ENCODE measurements at regions not wholly inside any gene's neighbourhood (a gene's known extent, or its start where the extent isn't known, plus 50 kb on each side); places are given as distances from the start of the nearest gene placed in this dataset.

- no peaks in the 10 kb centered on the region for H3K27me3 ChIP-seq (ENCODE audit: control insufficient read depth, insufficient read depth, low read length)
- H3K9me3 ChIP-seq (ENCODE audit: control insufficient read depth, insufficient read depth, low read depth, low read length): no peaks in the 10 kb centered on the region
- in situ Hi-C loops (cut with HindIII; ENCODE audit: low pct_unique_long_range_greater_than_20kb, low sequenced_read_pairs) (no loop called here), intact Hi-C loops (cut with micrococcal nuclease; ENCODE audit: unreplicated experiment) (no loop called here)
- TF ChIP-seq REST (IDR thresholded peaks at IDR 0.05; ENCODE audit: insufficient read depth in 1 of 2, low read depth in 2 of 2, low read length in 1 of 2) (no peak), SIN3A (IDR thresholded peaks at IDR 0.05; ENCODE audit: borderline replicate concordance, insufficient read depth, low read depth, low read length) (no peak), CTCF (IDR thresholded peaks at IDR 0.05) (no peak), POLR2AphosphoS5 (IDR thresholded peaks at IDR 0.05; ENCODE audit: low read depth, low read length) (no peak), TCF7L2 (IDR thresholded peaks at IDR 0.05; ENCODE audit: low read depth, low read length) (no peak)
- no peaks in the 10 kb centered on the region for H3K36me3 ChIP-seq (ENCODE audit: control insufficient read depth, insufficient read depth, low read length)
- no peaks in the 10 kb centered on the region for H3K4me1 ChIP-seq (ENCODE audit: control insufficient read depth, insufficient read depth, low read length)
- ATAC-seq (no peak), DNase-seq (ENCODE audit: low read depth, low spot score) (no peak)
- no TSS peak for BruUV-seq (replicated peaks)
- ChIA-PET CTCF (no interaction called here), POLR2A (no interaction called here)
- H3K4me3 ChIP-seq (ENCODE audit: low read depth in 2 of 2, low read length in 2 of 2): no peak overlapping the region
- H3K27ac ChIP-seq (ENCODE audit: low read length): no peak overlapping the region
These were observed 60.9 kb upstream of the ZFAND3 start for GRCh38 chr6:37758647-37759046.

- Histone ChIP-seq H3K36me3 (ENCODE audit: control insufficient read depth, insufficient read depth, low read length) (no peaks in the 10 kb centered on the region), H3K27ac (ENCODE audit: low read length) (no peak overlapping the region), H3K9me3 (ENCODE audit: control insufficient read depth, insufficient read depth, low read depth, low read length) (no peaks in the 10 kb centered on the region), H3K4me1 (ENCODE audit: control insufficient read depth, insufficient read depth, low read length) (no peaks in the 10 kb centered on the region), H3K27me3 (ENCODE audit: control insufficient read depth, insufficient read depth, low read length) (no peaks in the 10 kb centered on the region), H3K4me3 (ENCODE audit: low read depth in 2 of 2, low read length in 2 of 2) (no peak overlapping the region)
- no TSS peak for BruUV-seq (replicated peaks)
- ATAC-seq (no peak), DNase-seq (ENCODE audit: low read depth, low spot score) (no peak)
- intact Hi-C loops (cut with micrococcal nuclease; ENCODE audit: unreplicated experiment): no loop called here
- TF ChIP-seq SIN3A (IDR thresholded peaks at IDR 0.05; ENCODE audit: borderline replicate concordance, insufficient read depth, low read depth, low read length): no peak
- no peak for TF ChIP-seq REST (IDR thresholded peaks at IDR 0.05; ENCODE audit: insufficient read depth in 1 of 2, low read depth in 2 of 2, low read length in 1 of 2)
- no peak for TF ChIP-seq POLR2AphosphoS5 (IDR thresholded peaks at IDR 0.05; ENCODE audit: low read depth, low read length)
- TF ChIP-seq TCF7L2 (IDR thresholded peaks at IDR 0.05; ENCODE audit: low read depth, low read length): no peak
- POLR2A ChIA-PET: no interaction called here
- CTCF ChIA-PET: no interaction called here
- in situ Hi-C loops (cut with HindIII; ENCODE audit: low pct_unique_long_range_greater_than_20kb, low sequenced_read_pairs): no loop called here
These were observed 60.6 kb upstream of the MDGA1 start for GRCh38 chr6:37758234-37758633.
